ENCODE measurements at regions not wholly inside any gene's neighbourhood (a gene's known extent, or its start where the extent isn't known, plus 50 kb on each side); places are given as distances from the start of the nearest gene placed in this dataset.

DNA sequence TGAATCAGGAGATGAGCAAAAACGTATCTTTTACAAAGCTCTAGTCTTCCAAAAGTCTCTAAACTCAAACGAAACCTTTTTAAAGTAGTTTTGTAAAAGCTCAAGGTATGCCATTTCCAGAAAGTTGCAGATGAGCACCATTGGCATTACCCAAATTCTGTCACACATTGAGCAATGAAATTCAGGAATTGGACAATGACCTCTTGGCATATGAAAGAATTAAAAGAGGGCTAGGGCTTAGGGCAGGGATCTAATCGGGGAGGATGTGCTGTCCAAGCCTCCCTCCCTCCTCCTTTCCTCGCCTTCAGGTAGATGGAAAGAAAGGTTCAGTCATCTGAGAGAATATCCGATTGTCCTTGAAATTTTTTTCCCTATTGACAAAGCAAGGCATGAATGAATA is 133.1 kb upstream of the CPNE4 start:
- TF ChIP-seq, protein P1, sequence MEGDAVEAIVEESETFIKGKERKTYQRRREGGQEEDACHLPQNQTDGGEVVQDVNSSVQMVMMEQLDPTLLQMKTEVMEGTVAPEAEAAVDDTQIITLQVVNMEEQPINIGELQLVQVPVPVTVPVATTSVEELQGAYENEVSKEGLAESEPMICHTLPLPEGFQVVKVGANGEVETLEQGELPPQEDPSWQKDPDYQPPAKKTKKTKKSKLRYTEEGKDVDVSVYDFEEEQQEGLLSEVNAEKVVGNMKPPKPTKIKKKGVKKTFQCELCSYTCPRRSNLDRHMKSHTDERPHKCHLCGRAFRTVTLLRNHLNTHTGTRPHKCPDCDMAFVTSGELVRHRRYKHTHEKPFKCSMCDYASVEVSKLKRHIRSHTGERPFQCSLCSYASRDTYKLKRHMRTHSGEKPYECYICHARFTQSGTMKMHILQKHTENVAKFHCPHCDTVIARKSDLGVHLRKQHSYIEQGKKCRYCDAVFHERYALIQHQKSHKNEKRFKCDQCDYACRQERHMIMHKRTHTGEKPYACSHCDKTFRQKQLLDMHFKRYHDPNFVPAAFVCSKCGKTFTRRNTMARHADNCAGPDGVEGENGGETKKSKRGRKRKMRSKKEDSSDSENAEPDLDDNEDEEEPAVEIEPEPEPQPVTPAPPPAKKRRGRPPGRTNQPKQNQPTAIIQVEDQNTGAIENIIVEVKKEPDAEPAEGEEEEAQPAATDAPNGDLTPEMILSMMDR (IDR thresholded peaks at IDR 0.05; ENCODE audit: low read depth, low read length): no peak
- TF ChIP-seq EZH2phosphoT487 (IDR thresholded peaks at IDR 0.05; ENCODE audit: low read depth): no peak

All from OCI-LY3 (cell line).